ENCODE measurements at regions not wholly inside any gene's neighbourhood (a gene's known extent, or its start where the extent isn't known, plus 50 kb on each side); places are given as distances from the start of the nearest gene placed in this dataset.

DNA sequence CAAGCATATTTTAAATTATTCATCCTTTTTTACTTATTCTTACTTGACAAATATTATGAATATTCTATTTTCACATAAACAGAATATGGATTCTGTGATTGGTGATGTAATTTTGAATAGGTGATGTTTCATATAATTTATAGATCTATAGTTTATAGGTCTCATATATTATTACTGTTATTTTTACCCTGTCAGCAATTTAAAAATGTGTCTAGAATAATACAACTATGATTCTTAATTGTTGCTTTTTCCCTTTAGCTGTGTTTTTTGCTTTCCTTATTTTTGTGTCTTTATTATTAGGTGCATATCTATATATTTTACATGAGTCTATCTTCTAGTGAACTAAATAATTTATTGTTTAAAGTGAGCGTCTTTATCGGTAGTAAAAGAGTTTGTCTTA, 226.7 kb upstream of the FSIP2 start:
- TF ChIP-seq, protein P1, sequence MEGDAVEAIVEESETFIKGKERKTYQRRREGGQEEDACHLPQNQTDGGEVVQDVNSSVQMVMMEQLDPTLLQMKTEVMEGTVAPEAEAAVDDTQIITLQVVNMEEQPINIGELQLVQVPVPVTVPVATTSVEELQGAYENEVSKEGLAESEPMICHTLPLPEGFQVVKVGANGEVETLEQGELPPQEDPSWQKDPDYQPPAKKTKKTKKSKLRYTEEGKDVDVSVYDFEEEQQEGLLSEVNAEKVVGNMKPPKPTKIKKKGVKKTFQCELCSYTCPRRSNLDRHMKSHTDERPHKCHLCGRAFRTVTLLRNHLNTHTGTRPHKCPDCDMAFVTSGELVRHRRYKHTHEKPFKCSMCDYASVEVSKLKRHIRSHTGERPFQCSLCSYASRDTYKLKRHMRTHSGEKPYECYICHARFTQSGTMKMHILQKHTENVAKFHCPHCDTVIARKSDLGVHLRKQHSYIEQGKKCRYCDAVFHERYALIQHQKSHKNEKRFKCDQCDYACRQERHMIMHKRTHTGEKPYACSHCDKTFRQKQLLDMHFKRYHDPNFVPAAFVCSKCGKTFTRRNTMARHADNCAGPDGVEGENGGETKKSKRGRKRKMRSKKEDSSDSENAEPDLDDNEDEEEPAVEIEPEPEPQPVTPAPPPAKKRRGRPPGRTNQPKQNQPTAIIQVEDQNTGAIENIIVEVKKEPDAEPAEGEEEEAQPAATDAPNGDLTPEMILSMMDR (conservative IDR thresholded peaks at IDR 0.05; ENCODE audit: low read length) = no peak
- no peak for TF ChIP-seq EZH2phosphoT487 (IDR thresholded peaks at IDR 0.05; ENCODE audit: borderline replicate concordance, low read depth, low read length)
